ENCODE measurements at regions not wholly inside any gene's neighbourhood (a gene's known extent, or its start where the extent isn't known, plus 50 kb on each side); places are given as distances from the start of the nearest gene placed in this dataset.
A peak's percentile ranks its signal among the peaks of the same experiment; 100 is the strongest.

- H3K4me2 ChIP-seq (ENCODE audit: low read length): no peak overlapping the region
- H4K20me1 ChIP-seq (ENCODE audit: control insufficient read depth, insufficient read depth, low read depth, low read length): no peaks in the 10 kb centered on the region
- TF ChIP-seq CTCF (IDR thresholded peaks at IDR 0.05; ENCODE audit: low read depth, low read length, poor library complexity, severe bottlenecking) (no peak), EZH2phosphoT487 (IDR thresholded peaks at IDR 0.05; ENCODE audit: borderline replicate concordance, low read length) (no peak)
- no peaks in the 10 kb centered on the region for H3K27me3 ChIP-seq (ENCODE audit: control insufficient read depth, low read length)
- H3K4me3 ChIP-seq (ENCODE audit: low read length): no peak overlapping the region
- no peaks in the 10 kb centered on the region for H3K9me2 ChIP-seq (replicated peaks; ENCODE audit: control insufficient read depth, low read length)
- H3K4me1 ChIP-seq (ENCODE audit: control insufficient read depth, low read length): no peaks in the 10 kb centered on the region
- H3K36me3 ChIP-seq (ENCODE audit: control insufficient read depth, low read length): no peaks in the 10 kb centered on the region
- no peaks in the 10 kb centered on the region for H3K9me3 ChIP-seq (ENCODE audit: control insufficient read depth, insufficient read depth, low read length)
- H3K79me2 ChIP-seq (ENCODE audit: control insufficient read depth, low read length): no peaks in the 10 kb centered on the region
- no peaks in the 10 kb centered on the region for H3F3A ChIP-seq (ENCODE audit: control insufficient read depth, insufficient read depth)
- no peak overlapping the region for H3K27ac ChIP-seq (ENCODE audit: low read depth, low read length)
These were observed 894.2 kb upstream of the CRIM1 start for GRCh38 chr2:35461406-35461805.

- Histone ChIP-seq H3K79me2 (ENCODE audit: control insufficient read depth, low read length) (no peaks in the 10 kb centered on the region), H3K27ac (ENCODE audit: low read depth, low read length) (no peak overlapping the region), H3K4me3 (ENCODE audit: low read length) (no peak overlapping the region), H3K9me3 (ENCODE audit: control insufficient read depth, insufficient read depth, low read length) (no peaks in the 10 kb centered on the region), H3K4me2 (ENCODE audit: low read length) (no peak overlapping the region), H3F3A (ENCODE audit: control insufficient read depth, insufficient read depth) (no peaks in the 10 kb centered on the region), H3K9me2 (replicated peaks; ENCODE audit: control insufficient read depth, low read length) (no peaks in the 10 kb centered on the region), H3K36me3 (ENCODE audit: control insufficient read depth, low read length) (no peaks in the 10 kb centered on the region), H3K4me1 (ENCODE audit: control insufficient read depth, low read length) (no peaks in the 10 kb centered on the region), H4K20me1 (ENCODE audit: control insufficient read depth, insufficient read depth, low read depth, low read length) (no peaks in the 10 kb centered on the region), H3K27me3 (ENCODE audit: control insufficient read depth, low read length) (no peaks in the 10 kb centered on the region)
- TF ChIP-seq EZH2phosphoT487 (IDR thresholded peaks at IDR 0.05; ENCODE audit: borderline replicate concordance, low read length): no peak
- peak; percentile 18 for TF ChIP-seq CTCF (IDR thresholded peaks at IDR 0.05; ENCODE audit: low read depth, low read length, poor library complexity, severe bottlenecking)
These were observed 900.5 kb upstream of the CRIM1 start for GRCh38 chr2:35454966-35455638.

DNA sequence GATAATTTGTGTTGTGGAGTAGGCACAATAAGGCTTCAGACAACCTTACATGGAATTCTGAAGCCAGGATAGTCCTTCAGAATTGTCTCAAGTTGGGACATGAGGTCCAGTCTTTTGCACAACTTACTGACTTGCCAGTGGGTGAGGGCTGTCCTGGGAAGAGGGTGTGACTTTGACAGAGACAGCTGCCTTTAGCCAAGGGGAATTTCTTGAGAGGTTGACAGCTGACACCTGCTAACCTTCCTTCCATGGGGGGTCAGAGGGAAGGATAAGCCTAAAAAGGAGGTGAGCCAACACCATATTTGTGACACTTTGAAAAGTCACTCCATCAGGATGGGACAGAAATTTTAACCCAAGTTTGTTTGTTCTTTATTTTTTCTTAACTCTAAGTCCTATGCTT is 907.8 kb upstream of the CRIM1 start:
- H3K9me2 ChIP-seq (replicated peaks; ENCODE audit: control insufficient read depth, low read length): no peaks in the 10 kb centered on the region; the same call in 1 of the 2 replicates
- H3K36me3 ChIP-seq (ENCODE audit: control insufficient read depth, low read length): no peaks in the 10 kb centered on the region
- H3K4me3 ChIP-seq (ENCODE audit: low read length): no peak overlapping the region
- no peaks in the 10 kb centered on the region for H3F3A ChIP-seq (ENCODE audit: control insufficient read depth, insufficient read depth)
- no peak overlapping the region for H3K27ac ChIP-seq (ENCODE audit: low read depth, low read length)
- H4K20me1 ChIP-seq (ENCODE audit: control insufficient read depth, insufficient read depth, low read depth, low read length): no peaks in the 10 kb centered on the region
- no peaks in the 10 kb centered on the region for H3K27me3 ChIP-seq (ENCODE audit: control insufficient read depth, low read length)
- no peaks in the 10 kb centered on the region for H3K4me1 ChIP-seq (ENCODE audit: control insufficient read depth, low read length)
- H3K79me2 ChIP-seq (ENCODE audit: control insufficient read depth, low read length): no peaks in the 10 kb centered on the region
- no peak for TF ChIP-seq CTCF (IDR thresholded peaks at IDR 0.05; ENCODE audit: low read depth, low read length, poor library complexity, severe bottlenecking)
- TF ChIP-seq EZH2phosphoT487 (IDR thresholded peaks at IDR 0.05; ENCODE audit: borderline replicate concordance, low read length): no peak
- H3K9me3 ChIP-seq (ENCODE audit: control insufficient read depth, insufficient read depth, low read length): no peaks in the 10 kb centered on the region
- H3K4me2 ChIP-seq (ENCODE audit: low read length): no peak overlapping the region
